ENCODE measurements at regions not wholly inside any gene's neighbourhood (a gene's known extent, or its start where the extent isn't known, plus 50 kb on each side); places are given as distances from the start of the nearest gene placed in this dataset.

DNA sequence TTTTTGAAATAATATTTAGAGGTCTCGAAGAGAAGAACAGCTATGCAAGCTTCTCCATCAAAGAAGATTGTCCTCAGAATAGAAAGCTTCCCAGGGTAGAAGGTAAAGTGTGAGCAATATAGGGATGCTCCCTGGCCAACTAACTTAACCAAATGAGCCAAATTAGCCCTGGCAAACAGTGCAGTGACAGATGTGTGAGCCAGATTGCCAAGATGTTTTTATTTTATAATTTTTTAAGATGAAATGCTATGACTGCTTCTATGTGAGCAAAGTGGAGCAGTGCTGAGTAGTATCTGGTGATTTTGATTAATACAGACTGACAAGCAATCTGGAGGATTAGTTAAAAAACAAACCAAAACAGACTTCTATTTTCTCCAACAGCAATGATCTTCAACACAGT, 202.1 kb downstream of the NOVA1 start:
- DNase-seq: no peak

DNA sequence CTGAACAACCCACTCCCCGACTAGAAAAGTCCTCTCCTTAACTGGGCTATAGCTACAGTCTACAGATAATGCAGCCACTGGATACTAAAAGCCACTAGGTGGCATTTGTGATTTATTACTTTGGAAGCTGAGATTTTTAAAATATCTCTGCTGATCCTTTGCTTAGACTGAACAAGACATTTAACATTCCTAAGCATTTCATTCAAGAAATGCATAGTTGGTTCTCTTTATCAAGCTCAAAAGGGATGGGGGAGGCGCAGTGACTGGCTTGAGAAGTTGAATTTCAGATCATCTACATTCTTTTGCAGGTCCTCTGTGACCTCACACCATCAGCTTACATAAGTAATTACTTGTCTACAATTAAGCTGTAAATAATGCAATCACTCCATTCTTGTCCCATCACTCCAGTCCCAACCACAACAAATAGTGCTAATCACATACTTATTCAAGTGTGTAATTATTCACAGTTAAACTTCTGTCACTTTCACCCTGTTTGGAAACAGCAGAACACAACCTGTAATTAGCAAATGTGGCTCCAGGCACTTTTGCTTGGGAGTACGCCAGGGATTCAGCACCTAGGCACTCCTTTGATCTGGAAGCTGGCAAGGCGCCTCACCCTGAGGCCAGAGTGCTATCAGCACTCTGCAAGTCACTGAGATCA, 203.6 kb downstream of the NOVA1 start:
- DNase-seq: no peak

DNA sequence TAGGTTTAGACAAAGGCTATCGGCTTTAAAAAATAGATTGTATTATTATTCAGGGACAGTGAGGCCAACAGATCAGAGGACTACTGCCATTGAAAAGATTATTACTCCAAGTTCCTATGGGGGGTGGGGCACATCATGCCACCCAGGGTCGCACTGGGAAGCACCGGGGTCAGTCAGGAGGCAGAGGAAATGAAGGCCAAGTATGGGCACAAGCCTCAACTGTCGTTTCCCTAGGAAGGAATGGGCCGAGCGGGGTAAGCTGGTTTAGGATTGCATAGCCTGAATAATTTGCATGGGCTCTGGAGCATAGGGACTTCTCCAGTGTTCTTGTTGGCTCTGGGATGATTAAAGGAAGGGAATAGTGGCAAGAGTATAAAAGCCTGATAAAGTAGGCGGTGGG, 205.3 kb downstream of the NOVA1 start:
- DNase-seq: no peak

DNA sequence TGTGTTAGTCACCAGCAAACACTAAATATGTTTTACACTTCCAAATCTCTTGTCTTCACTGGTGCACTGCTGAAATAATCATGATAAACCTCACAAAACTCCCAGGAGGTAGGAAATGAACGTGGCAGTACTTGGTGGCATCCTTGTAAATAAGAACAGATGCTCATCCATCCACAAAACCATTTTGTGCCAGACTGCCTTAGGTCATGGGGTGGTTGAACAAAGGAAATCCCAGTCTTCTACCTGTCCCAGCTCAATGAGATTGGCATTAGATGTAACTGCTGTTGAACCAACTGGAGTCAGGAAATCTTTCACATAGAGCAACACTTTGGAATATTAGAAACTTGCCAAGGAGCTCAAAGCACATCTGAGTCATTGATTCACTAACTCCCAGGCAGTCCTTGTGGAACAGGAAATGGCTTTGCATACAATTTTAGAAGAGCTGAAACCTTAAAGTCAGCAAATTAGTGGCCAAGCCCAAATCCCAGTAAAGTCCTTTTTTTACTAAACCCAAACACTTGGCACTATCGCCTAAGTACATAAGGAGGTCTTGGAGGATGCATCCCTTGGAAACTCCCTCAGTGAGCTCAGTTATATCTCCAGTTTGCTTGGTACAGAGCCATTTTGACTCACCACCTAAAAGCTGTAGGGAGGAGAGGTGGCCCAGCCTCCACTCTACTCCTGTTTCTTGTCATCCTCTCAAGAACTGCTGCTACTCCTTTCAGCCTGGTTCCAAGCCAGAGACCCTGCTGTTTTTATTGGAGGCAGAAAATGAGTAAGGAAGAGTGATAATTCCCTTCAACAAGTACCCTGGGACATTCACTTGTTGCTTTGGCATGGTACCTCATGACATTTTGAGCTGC, 208.0 kb downstream of the NOVA1 start:
- no peak for DNase-seq

DNA sequence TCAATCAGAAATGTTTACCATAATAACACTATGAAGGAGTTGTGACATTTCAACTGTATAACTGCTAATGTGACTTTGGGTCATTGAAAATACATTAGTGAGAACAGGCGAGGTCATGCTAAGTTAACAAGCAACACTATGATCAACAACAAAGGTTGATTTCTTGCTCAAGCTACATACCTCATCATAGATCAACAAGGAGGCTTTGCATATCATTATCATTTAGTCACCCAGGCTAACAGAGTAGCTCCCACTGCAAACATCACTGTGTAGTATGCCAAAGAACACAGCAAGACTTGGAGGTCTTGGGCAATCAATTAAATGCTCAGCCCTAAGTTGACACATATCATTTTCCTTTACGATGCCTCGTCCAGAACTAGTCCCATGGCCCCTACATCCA, 212.5 kb downstream of the NOVA1 start:
- no peak for DNase-seq

DNA sequence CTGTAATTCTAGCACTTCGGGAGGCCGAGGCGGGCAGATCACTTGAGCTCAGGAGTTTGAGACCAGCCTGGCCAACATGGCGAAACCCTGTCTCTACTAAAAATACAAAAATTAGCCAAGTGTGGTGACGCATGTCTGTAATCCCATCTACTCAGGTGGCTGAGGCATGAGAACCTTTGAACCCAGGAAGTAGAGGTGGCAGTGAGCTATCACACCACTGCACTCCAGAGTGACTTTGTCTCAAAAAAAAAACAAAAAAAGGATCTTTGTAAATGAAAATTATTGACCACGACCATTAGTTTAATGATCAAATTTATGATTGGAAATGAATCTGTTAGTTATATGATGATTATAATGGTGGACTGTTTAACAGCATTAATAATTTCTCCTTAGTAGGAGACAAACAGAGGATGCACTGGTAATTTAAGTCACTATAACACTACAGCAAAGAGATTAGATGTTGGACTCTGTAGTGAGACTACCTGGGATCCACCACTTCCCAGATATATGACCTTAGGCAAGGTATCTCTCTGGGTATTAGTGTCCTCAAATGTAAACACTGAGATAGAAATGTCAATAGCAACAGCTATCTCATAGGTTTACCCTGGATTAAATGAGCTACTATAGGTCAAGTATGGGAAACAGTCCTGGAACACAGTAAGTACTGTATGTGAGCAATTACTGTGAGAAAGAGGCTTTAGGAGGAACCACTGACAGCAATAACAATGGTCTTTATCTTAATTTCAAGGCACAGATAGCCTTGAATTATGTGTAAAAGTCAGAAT, 214.7 kb downstream of the NOVA1 start:
- DNase-seq: no peak

DNA sequence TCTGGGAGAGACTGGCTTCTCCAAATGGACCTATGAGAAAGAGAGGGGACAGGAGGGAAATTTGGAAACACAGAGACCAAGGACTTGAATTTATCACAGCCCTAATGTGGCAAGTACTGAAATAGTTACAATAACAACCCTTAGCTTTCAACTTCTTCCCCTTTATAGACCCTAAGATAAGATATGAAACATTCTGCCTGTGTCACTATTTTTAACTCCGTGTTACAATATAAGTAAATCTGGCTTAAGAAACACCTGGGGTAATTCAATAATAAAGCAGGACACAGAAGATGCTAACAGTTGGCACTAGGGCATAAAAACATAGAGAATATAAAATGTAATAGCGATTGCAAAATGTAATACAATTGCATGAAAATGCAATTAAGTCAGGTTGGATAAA, 216.4 kb downstream of the NOVA1 start:
- DNase-seq: no peak

DNA sequence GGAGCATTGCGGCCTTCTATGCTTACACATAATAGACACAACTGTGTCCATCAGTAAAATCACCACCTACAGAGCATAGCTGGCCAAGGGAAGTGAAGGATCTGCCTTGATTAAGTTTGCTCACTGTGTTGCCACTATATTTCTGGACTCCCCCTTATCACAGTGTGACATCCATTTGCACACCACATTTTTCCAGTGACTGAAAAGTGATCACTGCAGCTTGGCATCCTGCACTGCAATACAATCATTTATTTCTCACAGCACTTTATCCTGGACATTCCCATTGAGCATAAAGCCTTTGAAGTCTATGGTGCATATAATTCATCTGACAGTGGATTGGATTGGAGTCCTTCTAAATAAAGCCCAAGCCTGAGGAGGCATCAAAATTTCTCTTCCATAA, 217.2 kb downstream of the NOVA1 start:
- DNase-seq: no peak

DNA sequence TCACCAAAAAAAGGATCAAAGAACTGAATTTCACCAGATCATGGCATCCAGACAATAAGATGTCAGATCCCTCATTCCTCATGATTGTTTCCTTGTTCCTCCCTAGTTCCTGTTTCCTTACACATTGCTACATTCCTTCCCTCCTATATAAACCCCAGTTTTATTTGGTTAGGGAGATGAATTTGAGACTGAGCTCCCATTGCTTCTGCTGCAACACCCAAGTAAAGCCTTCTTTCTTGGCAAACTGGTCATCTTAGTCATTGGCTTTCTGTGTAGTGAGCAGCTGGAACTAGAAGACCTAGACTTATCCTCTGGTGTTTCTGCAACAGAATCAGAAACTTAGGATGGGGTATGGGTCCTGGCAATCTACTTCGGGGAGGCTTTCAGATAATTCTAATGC, 217.9 kb downstream of the NOVA1 start:
- DNase-seq: no peak

DNA sequence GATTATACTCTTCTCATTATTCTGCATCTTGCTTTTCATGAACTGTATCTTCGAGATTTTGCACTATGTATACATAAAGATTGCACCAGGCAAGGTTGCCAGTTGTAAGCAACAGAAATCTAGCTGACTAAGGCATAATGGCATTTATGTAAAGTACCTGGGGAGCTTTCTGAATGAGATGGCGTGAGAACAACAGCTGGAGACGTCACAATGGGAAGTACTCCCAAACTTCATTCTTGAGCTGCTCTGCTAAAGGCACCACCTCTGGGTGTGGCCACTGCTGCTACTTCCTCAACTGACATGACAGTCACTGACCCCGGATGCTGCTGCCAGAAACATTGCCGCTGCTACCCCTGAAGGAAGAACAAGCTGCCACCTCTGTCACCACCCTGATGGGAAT, 220.7 kb downstream of the NOVA1 start:
- DNase-seq: no peak

DNA sequence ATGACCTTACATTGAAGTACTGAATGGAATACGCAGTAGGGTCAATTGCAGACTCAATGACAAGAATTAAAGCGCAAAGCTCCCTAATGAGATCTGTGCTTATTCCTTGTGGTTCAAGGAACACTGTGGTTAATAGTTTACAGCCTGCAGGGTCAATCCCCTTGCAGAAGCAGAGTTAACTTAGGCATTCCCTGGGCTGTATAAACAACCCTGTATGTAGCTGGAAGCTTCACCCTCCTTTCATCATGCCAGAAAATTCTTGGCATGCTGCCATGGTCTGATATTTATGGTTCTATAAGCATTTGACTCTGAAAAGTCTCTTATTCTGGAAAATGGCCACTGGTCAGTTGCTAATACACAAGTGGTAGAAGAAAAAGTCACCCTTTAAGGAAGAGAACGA, 227.7 kb downstream of the NOVA1 start:
- DNase-seq: no peak

DNA sequence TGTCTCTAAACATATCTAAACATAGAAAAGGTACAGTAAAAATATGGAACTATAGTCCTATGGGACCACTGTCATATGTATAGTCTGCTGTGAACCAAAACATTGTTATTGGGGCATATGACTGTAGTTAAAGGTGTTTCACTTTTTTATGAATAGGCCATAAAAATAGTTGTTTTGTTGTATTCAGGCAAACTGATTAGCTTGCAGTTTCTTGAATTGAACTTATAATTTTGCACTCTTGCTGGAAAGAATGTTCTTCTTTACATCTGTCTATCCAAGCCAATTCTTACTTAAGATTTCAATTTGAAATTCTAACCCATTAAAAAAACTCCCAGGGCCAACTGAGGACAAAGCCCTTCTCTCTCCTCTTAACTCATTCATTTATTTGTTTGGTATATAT, 234.1 kb downstream of the NOVA1 start:
- no peak for DNase-seq

DNA sequence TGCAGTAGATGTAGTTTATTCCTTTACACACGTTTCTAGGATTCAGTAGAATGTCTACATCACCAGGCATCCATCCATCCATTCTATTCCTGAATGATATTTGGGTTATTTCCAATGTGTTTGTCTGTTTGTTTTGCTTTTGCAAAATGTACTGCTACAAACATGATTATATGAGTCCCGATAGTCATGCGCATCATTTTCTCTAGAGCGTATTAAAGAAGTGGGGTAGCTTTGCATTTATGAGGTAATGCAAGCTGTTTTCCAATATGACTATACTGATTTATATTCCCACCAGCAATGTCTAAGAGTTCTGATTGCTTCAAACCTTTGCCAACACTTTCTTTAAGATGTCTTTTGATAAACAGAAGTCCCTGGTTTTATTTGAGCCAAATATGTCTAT, 253.2 kb downstream of the NOVA1 start:
- no peak for DNase-seq

DNA sequence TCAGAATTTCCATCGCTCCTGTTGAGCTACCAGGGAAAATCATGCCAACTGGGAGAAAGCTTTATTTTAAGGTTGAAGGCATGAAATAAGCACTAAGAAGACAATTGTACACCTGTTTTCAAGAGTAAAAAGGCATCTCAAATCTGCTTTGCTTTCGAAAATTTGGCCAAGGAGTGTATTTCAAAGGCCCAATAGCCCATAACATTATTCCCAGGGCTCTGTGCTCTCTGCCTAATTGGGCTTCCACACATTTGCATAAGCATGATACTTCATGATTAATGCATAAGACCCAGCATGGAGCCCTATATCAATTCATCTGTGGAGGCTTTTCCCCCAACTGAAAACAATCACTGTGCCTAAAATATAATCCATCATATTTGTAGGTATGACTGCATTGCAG, 258.5 kb downstream of the NOVA1 start:
- no peak for DNase-seq

DNA sequence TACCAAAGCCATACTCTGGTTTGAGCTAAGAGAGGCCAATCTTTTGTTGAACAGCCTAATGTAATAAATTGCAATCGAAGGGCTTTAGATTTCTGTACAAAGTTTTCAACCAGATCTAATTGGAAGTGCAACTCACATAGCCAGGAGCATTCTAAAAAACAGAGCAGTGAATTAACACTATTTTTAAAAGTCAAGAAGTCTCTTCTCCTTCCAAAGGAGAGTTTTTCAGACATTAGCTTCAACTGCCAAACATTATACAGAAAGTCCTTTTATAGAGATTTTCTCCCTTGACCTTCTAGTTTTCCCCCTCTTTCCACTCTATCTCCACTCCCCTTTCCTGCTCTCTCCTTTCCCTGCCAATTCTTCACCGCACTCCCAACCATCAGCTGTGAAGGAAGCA, 259.6 kb downstream of the NOVA1 start:
- no peak for DNase-seq

DNA sequence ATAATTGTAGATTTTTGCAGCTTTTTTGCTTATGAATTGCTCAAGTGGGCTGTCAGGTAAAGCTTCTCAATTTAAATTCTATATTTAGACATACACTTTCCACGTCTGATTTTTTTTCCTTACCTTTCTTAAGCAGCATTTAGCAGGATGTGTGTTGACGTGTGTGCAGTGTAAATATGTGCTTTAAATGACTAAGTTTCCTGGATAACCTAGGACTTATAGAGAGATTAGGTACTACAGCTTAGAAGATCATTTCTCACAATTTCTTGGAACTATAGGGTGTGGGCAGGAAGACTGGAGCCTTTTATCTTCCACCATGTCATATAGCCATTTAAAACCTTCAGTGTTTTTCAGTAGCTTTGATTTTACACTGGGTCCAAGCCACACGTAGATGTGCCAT, 263.5 kb downstream of the NOVA1 start:
- DNase-seq: no peak

DNA sequence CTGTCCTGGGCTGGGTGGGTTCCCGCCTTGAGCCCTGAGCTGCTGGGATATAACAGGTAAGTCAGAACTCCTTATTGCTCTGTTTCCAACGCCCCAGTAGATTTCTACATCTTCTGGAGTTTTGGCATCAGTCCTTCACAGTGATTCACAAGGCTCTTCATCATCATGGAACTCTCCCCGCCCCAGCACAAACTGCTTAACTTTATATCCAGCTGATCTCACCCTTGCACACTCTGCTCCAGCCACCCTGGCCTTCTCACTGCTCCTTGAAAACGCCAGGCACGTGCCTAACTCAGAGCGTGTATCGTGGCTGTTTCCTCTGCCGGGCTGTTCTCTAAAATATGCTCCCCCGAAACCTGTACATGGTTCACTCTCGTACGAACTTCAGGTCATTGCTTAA, 264.9 kb downstream of the NOVA1 start:
- no peak for DNase-seq

DNA sequence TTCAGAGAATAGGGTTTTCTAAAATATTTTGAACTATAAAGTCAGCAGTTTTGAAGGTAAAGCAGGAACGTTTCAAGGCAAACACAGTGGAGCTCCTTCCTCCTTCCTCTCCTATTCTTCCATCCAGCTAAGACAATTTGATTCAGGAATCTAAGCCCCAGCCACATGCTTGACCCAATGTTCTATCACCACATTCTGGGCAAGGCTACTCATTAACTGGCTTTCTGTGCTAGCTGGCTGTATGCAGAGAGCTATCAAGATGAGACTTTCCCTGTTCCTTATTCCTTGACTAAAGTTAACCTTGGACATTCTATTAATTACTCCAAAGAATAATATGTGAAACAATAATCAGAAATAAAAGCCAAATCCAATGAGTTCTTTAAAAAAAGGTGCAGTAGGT, 266.9 kb downstream of the NOVA1 start:
- DNase-seq: no peak

DNA sequence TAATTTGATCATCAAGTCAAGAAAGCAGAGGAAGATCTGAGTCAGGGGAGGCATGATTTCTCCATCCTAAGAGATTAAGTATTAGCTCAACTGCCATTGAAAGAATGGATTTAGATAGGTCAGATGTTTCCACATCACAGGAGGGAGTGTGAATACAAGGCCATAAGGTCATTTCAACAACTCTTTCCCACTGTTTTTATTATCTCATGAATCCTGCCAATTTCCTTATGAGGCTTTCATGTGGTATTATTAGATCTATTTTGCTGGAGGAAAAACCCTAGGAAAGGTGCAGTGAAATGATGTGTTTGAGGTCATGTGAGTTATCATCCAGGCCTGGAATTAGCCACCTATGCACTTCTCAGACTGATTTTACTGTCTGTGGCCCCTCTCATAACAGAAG, 269.0 kb downstream of the NOVA1 start:
- DNase-seq: no peak

DNA sequence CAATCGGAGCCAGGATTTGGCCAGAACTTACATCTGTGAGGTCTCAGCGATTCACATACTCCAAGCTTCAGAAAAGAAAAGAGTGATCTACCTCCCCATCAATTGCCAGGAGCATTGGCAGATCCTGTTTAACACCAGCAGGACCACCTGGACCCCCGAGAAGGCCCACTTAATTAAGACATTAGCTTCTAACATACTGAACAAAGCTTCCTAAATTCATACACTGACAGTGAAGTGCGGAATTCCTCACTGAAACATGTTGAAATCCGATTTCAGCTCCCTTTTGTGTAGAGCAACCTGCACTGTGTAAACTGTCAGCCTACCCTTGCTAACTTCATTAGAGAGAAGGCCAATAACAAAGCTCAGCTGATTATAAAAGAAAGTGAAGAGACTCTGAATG, 274.0 kb downstream of the NOVA1 start:
- peak; percentile 54 for DNase-seq

DNA sequence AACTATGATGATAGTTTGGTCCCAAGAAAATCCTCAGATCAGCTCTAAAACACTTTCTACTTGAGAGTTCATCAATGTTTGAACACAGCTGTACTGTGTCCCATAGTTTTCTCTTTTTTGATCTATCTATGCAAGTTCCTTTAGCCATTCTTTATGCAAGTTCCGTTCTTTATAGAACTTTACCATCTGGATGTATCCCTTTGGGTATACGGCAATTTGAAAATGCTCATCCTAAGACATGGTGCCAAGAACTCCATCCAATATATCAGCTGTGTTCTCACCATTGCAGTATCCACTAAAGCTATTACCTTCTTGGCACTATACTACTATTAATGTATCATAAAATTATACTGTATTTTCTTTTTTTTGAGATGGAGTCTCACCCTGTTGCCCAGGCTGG, 276.9 kb downstream of the NOVA1 start:
- no peak for DNase-seq

DNA sequence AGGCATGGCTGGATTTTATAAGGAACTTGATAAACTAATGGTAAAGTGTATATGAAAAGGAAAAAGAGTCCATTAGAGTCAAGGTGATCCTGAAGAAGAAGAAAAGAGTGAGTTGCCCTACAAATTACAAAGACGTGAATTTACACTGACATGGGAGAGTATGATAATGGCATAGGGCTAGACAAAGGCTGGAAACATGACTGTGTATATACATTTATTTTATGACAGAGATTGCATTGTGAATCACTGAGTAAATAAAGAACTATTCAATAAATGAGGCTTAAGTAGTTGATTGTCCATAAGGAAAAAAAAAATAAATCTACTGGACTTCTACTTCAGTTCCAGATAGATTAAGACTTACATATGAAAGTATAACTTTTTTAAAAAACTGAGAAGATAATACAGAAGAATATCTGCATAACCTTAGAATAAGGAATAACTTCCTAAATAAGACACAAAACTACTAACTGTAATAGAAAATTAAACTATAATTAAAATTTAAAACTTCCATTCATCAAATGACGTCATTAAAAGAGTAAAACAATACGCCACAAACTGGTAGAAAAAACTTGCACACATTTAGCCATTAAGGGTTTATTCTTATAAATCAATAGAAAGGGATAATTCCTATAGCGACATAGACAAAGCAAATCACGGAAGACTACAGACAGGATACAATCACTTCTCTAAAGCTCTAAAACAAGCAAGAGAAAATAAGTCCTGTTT, 278.5 kb downstream of the NOVA1 start:
- DNase-seq: no peak

DNA sequence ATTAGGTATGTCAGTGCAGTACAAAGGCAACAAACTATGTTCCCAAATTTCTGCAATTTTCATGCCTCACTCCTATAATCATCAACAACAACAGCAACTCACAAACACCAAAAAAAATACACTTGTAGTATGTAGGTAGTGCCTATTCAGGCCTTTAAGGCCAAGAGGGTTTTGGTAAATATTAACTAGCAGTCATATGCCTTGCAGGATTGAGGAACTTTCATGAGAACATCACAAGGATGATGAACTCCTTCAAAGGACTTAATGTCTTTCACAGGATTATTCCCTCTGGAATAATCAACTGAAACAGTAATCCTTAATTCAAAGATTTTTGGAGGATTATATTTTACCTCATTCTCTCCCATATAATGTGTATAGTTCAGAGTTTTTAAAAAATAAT, 293.8 kb downstream of the NOVA1 start:
- no peak for DNase-seq
